GM18498 (cell line): ENCODE measurements at regions not wholly inside any gene's neighbourhood (a gene's known extent, or its start where the extent isn't known, plus 50 kb on each side); places are given as distances from the start of the nearest gene placed in this dataset.
"Not testable (repeated sequence)": the region's sequence is repeated elsewhere in the genome, so short reads cannot be mapped to it uniquely, and the experiment has no call there.

Experiments used
- ATAC-seq: cut with Tn5 transposase; IDR thresholded peaks from one replicate; pipeline ENCODE4 v1.9.1; 2021; ENCODE audit warnings: mild to moderate bottlenecking, moderate library complexity; ENCODE audit not compliant: unreplicated experiment

DNA sequence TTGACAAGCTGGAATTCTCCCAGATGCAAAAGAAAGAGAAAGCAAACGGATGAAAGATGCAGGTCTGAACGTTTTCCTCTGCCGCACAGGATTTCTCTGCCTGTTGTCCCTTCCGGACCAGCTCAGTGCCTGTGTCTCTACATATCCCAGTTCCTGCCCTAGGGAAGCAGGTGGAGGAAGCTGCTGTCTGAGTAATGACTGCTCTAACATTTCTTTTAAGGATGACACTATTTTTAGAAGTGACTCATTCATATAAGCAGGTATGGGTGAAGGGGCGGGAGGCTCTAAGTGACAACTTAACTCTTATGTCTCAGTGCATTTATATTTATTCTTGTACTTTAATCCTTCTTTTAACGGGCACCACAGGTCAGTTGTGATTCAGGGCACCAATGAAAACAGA lies 128.8 kb downstream of the SLC24A2 start:
- no peak for ATAC-seq

- ATAC-seq, result no peak
Observed at GRCh38 chr9:19656704-19657103, 132.1 kb downstream of the SLC24A2 start.

DNA sequence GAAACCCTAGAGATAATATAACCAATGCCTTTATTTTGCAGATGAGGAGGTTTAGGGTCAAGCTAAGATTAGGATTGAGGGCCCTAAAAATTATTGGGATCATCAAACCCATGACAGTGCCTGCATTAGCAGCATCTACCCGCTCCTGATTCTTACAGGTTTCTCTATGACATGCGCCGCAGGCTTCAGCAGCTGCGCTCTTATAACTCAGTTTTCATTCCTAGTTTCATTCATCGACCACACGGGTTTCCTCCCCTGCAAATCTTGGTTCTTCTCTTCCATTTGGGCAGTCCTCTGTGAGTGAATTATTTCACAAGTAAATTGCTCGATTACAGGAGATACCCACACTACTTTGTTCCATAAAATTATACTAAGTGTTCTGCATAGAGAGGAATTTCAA lies 137.2 kb downstream of the SLC24A2 start:
- ATAC-seq, result no peak

DNA sequence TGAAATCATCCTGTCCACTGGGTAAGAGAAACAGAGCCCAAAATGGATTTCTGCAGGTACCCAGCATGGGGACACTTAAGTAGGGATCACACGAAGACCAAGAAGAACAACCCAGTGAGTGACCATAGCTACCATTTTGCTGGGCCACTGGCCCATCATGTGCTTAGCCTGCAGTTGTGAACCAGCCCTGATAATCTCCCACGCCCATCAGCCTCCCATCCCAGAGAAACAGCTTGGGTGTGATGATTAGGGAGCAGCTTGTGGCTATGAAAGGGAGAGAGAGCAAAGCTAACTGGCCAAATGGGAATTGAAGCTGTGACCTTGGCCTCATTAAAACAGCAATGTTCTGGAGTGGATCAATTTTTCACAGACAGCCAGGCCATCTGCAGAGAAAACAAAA lies 138.5 kb downstream of the SLC24A2 start:
- ATAC-seq, result no peak

- ATAC-seq, result no peak
Observed at GRCh38 chr9:19649336-19650041, 139.3 kb downstream of the SLC24A2 start.

DNA sequence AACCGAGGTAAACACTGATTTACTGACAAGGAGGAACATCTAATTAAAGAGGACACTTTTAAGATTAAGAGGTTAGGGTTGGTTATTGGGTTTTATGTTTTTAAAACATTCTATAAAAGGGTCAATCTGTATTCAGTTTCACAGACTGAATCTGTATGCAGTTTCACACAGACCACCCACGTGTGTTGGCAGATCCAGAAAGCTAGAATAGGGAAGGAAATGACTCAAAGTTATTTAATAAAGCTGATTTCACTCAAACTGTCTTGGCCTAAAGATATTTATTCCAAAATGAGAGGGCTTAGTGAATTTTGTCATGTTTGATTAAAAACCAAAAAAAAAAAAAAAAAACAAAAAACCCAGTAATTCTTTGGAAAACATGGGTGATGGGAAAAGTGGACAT lies 140.2 kb downstream of the SLC24A2 start:
- no peak for ATAC-seq

DNA sequence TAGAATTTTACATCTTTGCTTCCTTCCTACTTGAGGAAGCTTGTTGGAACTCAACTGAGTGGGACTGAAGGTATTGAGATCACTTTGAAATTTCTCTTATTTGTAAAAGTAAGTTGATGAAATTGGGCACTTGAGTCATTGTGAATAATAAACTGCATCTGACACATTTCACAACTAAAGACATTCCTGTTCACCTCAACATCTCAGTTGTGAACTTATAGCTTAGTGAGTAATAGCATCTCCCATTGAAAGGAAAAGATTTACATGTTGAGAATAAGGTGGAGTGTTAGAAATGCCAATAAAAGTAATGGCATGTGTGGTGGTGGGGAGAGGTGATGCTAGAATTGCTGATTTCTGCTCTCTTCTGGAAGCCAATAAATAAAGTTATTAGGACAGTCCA lies 145.0 kb downstream of the SLC24A2 start:
- no peak for ATAC-seq

DNA sequence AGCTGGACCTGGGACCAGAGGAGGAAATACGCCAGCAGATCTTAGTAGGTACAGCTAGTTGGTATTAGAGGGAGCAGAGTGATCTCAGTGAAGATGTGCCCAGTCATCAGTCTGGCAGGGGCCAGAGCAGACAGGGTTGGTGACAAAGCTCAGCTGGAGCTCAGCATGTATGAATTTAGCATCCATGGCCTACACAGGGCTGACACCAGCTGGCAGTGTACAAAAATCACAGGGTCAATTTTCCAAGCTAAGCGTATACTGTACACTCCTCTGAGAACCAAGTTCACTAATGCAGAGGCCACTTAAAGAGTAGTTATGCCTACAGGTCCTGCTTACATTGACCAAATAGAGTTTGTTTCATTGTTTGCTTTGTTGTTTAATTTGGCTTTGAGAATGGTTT lies 146.6 kb downstream of the SLC24A2 start:
- ATAC-seq, result no peak

GRCh38 chr9:19641046-19641445 lies 147.8 kb downstream of the SLC24A2 start:
- no peak for ATAC-seq

GRCh38 chr9:19640014-19640413 lies 148.8 kb downstream of the SLC24A2 start:
- ATAC-seq, result no peak

DNA sequence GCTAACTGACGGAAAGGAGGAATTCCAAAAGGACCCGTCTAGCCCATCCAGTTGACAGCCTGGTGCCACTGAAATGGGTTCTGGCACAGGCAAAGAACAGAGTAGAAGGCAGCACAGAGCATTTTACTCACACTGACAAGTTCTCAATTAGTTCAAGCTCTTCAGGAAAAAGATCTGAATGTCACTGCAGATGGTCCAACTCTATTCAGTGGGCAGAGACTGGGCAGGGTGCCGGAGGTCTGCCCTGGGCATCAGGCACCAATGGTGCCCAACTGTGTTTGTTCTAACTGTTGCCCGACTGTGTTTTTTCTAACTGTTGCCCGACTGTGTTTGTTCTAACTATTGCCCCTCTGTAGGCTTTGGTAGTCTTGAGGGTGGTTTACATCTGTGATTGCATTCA lies 151.8 kb downstream of the SLC24A2 start:
- ATAC-seq, result no peak

GRCh38 chr9:19634881-19635280 lies 154.0 kb downstream of the SLC24A2 start:
- no peak for ATAC-seq

DNA sequence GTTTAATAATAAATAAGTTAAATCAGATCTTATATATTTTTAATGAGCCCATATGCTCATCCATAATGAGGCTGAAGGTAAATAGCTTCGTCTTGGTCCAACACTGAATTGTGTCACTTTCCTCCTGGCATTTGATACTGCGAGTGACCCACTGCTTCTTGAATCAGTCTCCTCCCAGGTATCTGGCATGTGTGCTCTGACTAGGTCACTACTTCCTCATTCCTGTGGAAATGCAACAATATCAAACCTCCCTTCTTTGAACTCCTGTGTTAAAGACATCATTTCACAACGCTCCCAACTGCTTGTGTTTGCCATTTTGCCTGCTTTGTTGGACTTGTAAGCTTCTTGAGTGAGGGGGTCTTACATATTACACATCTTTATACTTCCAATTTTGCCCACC lies 157.7 kb downstream of the SLC24A2 start:
- ATAC-seq, result no peak

GRCh38 chr9:19630760-19631159 lies 158.1 kb downstream of the SLC24A2 start:
- no peak for ATAC-seq

- no peak for ATAC-seq
Observed at GRCh38 chr9:19629488-19629887, 159.3 kb downstream of the SLC24A2 start.

- ATAC-seq, result not testable (repeated sequence)
Observed at GRCh38 chr9:19625426-19625825, 163.4 kb downstream of the SLC24A2 start.

DNA sequence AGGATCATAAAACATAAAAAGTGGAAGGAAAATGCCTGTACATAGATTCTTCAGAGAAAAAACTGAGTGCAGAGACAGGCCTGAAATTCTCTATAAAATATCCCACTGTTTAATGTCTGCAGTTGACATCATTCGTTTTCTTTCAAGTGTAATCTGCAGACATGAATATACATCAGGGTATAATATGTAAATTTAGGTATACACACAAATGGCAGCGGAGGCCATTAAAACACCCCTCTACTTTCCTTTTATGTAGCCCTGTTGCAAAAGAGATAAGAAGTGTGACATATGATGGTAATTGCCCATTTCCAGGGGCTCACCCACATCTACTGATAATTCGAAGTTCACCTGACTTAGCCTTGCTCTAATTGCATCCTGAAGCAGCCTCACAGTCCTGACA lies 164.3 kb downstream of the SLC24A2 start:
- ATAC-seq, result no peak

GRCh38 chr9:19623941-19624340 lies 164.9 kb downstream of the SLC24A2 start:
- no peak for ATAC-seq

- ATAC-seq, result no peak
Observed at GRCh38 chr9:19620326-19620725, 168.5 kb downstream of the SLC24A2 start.

GRCh38 chr9:19619221-19619620 lies 169.6 kb downstream of the SLC24A2 start:
- ATAC-seq, result no peak

- ATAC-seq, result no peak
Observed at GRCh38 chr9:19618816-19619215, 170.0 kb downstream of the SLC24A2 start.

- no peak for ATAC-seq
Observed at GRCh38 chr9:19615036-19615624, 173.7 kb downstream of the SLC24A2 start.

DNA sequence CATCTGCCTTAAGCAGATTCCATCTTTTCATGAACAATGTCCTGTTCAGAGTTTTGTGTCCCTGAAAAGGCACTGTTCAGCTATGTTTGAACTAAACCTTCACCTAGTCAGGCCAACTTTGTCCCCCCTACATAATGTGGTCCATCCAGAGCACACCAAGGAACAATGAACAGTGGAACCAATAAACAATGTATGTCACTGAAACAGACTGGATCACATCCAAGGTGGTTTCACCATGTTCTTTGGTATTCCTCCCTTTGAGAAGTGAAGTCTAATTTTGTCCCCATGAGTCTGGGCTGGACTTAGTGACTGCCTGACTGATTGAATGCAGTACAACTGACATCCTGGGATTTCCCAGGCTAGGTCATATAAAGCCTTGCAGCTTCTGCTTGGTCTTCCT lies 174.5 kb downstream of the SLC24A2 start:
- no peak for ATAC-seq
